SK-N-SH (cell line): ENCODE measurements at regions not wholly inside any gene's neighbourhood (a gene's known extent, or its start where the extent isn't known, plus 50 kb on each side); places are given as distances from the start of the nearest gene placed in this dataset.

Source experiments
- JUND ChIP-seq: IDR thresholded peaks from 2 replicates; pipeline ENCODE4 v1.4.0; 2012
- POLR2AphosphoS5 ChIP-seq: IDR thresholded peaks from 2 replicates; pipeline ENCODE4 v1.6.1; 2012; ENCODE audit warnings: low read depth, low read length
- RCOR1 ChIP-seq: fragments of 150-350 bp; IDR thresholded peaks from 2 replicates; pipeline ENCODE4 v1.6.1; 2017; ENCODE audit warnings: antibody characterized with exemption, low read length
- SMC3 ChIP-seq: IDR thresholded peaks from 2 replicates; pipeline ENCODE4 v1.6.1; 2012; ENCODE audit warnings: low read depth, low read length, improper control_type of control experiment
- TAF1 ChIP-seq: IDR thresholded peaks from 2 replicates; pipeline ENCODE4 v1.6.1; 2012; ENCODE audit warnings: low read depth, mild to moderate bottlenecking, low read length, moderate library complexity, borderline replicate concordance
- TF ChIP-seq, protein P1 (sequence below): fragments of 200-600 bp; sonication (generic); IDR thresholded peaks from 2 replicates; pipeline ENCODE4 v1.6.1; 2017; ENCODE audit warnings: antibody characterized with exemption, mild to moderate bottlenecking, moderate library complexity

- TF ChIP-seq, protein P1, sequence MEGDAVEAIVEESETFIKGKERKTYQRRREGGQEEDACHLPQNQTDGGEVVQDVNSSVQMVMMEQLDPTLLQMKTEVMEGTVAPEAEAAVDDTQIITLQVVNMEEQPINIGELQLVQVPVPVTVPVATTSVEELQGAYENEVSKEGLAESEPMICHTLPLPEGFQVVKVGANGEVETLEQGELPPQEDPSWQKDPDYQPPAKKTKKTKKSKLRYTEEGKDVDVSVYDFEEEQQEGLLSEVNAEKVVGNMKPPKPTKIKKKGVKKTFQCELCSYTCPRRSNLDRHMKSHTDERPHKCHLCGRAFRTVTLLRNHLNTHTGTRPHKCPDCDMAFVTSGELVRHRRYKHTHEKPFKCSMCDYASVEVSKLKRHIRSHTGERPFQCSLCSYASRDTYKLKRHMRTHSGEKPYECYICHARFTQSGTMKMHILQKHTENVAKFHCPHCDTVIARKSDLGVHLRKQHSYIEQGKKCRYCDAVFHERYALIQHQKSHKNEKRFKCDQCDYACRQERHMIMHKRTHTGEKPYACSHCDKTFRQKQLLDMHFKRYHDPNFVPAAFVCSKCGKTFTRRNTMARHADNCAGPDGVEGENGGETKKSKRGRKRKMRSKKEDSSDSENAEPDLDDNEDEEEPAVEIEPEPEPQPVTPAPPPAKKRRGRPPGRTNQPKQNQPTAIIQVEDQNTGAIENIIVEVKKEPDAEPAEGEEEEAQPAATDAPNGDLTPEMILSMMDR = no peak
- TF ChIP-seq POLR2AphosphoS5 = no peak
- no peak for TF ChIP-seq SMC3
- TF ChIP-seq RCOR1 = no peak
- TF ChIP-seq JUND = no peak
- no peak for TF ChIP-seq TAF1
Observed at GRCh38 chr20:30499123-30499522, 758.3 kb upstream of the DEFB115 start.
